ENCODE measurements at regions not wholly inside any gene's neighbourhood (a gene's known extent, or its start where the extent isn't known, plus 50 kb on each side); places are given as distances from the start of the nearest gene placed in this dataset.

GRCh38 chr5:87183896-87184295 lies 83.8 kb upstream of the RASA1 start:
- no peak overlapping the region for H3K4me3 ChIP-seq (ENCODE audit: low read length)
- H3K27ac ChIP-seq (ENCODE audit: low read length), result no peak overlapping the region
- no peaks in the 10 kb centered on the region for H3K36me3 ChIP-seq (ENCODE audit: insufficient read depth, low read length)
- H3K79me2 ChIP-seq (replicated peaks; ENCODE audit: insufficient read depth, low read length), result no peaks in the 10 kb centered on the region
- H3F3A ChIP-seq (ENCODE audit: insufficient read depth, low read length, poor library complexity, severe bottlenecking), result no peaks in the 10 kb centered on the region
- H3K9ac ChIP-seq (ENCODE audit: low read length), result no peak overlapping the region
- no peak for TF ChIP-seq EZH2 (IDR thresholded peaks at IDR 0.05; ENCODE audit: borderline replicate concordance, insufficient read depth, low read length, poor library complexity, severe bottlenecking)
- TF ChIP-seq REST (IDR thresholded peaks at IDR 0.05; ENCODE audit: borderline replicate concordance), result no peak
- no peak for TF ChIP-seq POLR2AphosphoS5 (IDR thresholded peaks at IDR 0.05)
- TF ChIP-seq TAF1 (IDR thresholded peaks at IDR 0.05; ENCODE audit: low read depth), result no peak
- TF ChIP-seq RAD21 (conservative IDR thresholded peaks at IDR 0.05), result no peak
- no peak for TF ChIP-seq SMC3 (conservative IDR thresholded peaks at IDR 0.05; ENCODE audit: poor library complexity)
- no peak for TF ChIP-seq MXI1 (conservative IDR thresholded peaks at IDR 0.05; ENCODE audit: poor library complexity, severe bottlenecking)
- TF ChIP-seq CTCF (IDR thresholded peaks at IDR 0.05; ENCODE audit: poor library complexity, severe bottlenecking), result no peak
- TF ChIP-seq EP300 (conservative IDR thresholded peaks at IDR 0.05; ENCODE audit: poor library complexity, severe bottlenecking), result no peak
- no peaks in the 10 kb centered on the region for H3K9me2 ChIP-seq (ENCODE audit: insufficient read depth, low read length)
- H4K20me1 ChIP-seq (ENCODE audit: insufficient read depth), result no peaks in the 10 kb centered on the region
- no peaks in the 10 kb centered on the region for H3K27me3 ChIP-seq (ENCODE audit: insufficient read depth, low read depth, low read length)
- no peak overlapping the region for H3K4me2 ChIP-seq (ENCODE audit: low read length)
- no peaks in the 10 kb centered on the region for H3K9me3 ChIP-seq (ENCODE audit: low read length)
- H2AFZ ChIP-seq (ENCODE audit: low read depth, low read length), result no peak overlapping the region

GRCh38 chr5:87184605-87185004 lies 83.1 kb upstream of the RASA1 start:
- no peaks in the 10 kb centered on the region for H3K36me3 ChIP-seq (ENCODE audit: insufficient read depth, low read length)
- no peak overlapping the region for H3K27ac ChIP-seq (ENCODE audit: low read length)
- no peak for TF ChIP-seq RAD21 (conservative IDR thresholded peaks at IDR 0.05)
- no peak for TF ChIP-seq SMC3 (conservative IDR thresholded peaks at IDR 0.05; ENCODE audit: poor library complexity)
- no peak for TF ChIP-seq EZH2 (IDR thresholded peaks at IDR 0.05; ENCODE audit: borderline replicate concordance, insufficient read depth, low read length, poor library complexity, severe bottlenecking)
- no peak for TF ChIP-seq POLR2AphosphoS5 (IDR thresholded peaks at IDR 0.05)
- TF ChIP-seq CTCF (IDR thresholded peaks at IDR 0.05; ENCODE audit: poor library complexity, severe bottlenecking), result no peak
- TF ChIP-seq MXI1 (conservative IDR thresholded peaks at IDR 0.05; ENCODE audit: poor library complexity, severe bottlenecking), result no peak
- no peak for TF ChIP-seq REST (IDR thresholded peaks at IDR 0.05; ENCODE audit: borderline replicate concordance)
- no peak for TF ChIP-seq EP300 (conservative IDR thresholded peaks at IDR 0.05; ENCODE audit: poor library complexity, severe bottlenecking)
- TF ChIP-seq TAF1 (IDR thresholded peaks at IDR 0.05; ENCODE audit: low read depth), result no peak
- no peaks in the 10 kb centered on the region for H3K27me3 ChIP-seq (ENCODE audit: insufficient read depth, low read depth, low read length)
- H3K9ac ChIP-seq (ENCODE audit: low read length), result no peak overlapping the region
- no peak overlapping the region for H3K4me3 ChIP-seq (ENCODE audit: low read length)
- no peak overlapping the region for H2AFZ ChIP-seq (ENCODE audit: low read depth, low read length)
- no peaks in the 10 kb centered on the region for H3K9me3 ChIP-seq (ENCODE audit: low read length)
- H3K9me2 ChIP-seq (ENCODE audit: insufficient read depth, low read length), result no peaks in the 10 kb centered on the region
- no peaks in the 10 kb centered on the region for H3F3A ChIP-seq (ENCODE audit: insufficient read depth, low read length, poor library complexity, severe bottlenecking)
- no peaks in the 10 kb centered on the region for H3K79me2 ChIP-seq (replicated peaks; ENCODE audit: insufficient read depth, low read length)
- no peak overlapping the region for H3K4me2 ChIP-seq (ENCODE audit: low read length)
- no peaks in the 10 kb centered on the region for H4K20me1 ChIP-seq (ENCODE audit: insufficient read depth)

Data from neural cell (in vitro differentiated cells).